Osteoblast (primary cell): ENCODE measurements at regions not wholly inside any gene's neighbourhood (a gene's known extent, or its start where the extent isn't known, plus 50 kb on each side); places are given as distances from the start of the nearest gene placed in this dataset.
A peak's percentile ranks its signal among the peaks of the same experiment; 100 is the strongest.

Source experiments
- DNase-seq: peaks from one replicate; pipeline ENCODE4 v3.0.0; 2011; ENCODE audit warnings: low spot score, mixed read lengths; ENCODE audit not compliant: insufficient read length; ENCODE audit errors: missing footprints
- H2AFZ ChIP-seq: 2 replicates; pipeline ENCODE4 v1.6.0; 2011; ENCODE audit warnings: mild to moderate bottlenecking, low read length
- H3K27ac ChIP-seq: 2 replicates; pipeline ENCODE4 v1.5.1; 2011; ENCODE audit warnings: mild to moderate bottlenecking, low read depth, low read length, moderate library complexity
- H3K27me3 ChIP-seq: 2 replicates; pipeline ENCODE4 v1.6.0; 2012; ENCODE audit warnings: mild to moderate bottlenecking, control low read depth, inconsistent platforms, low read length, moderate library complexity; ENCODE audit not compliant: insufficient read depth
- H3K36me3 ChIP-seq: 2 replicates; pipeline ENCODE4 v1.5.1; 2011; ENCODE audit warnings: mild to moderate bottlenecking, low read length, control low read depth, moderate library complexity; ENCODE audit not compliant: insufficient read depth
- H3K4me1 ChIP-seq: 2 replicates; pipeline ENCODE4 v1.5.1; 2011; ENCODE audit warnings: mild to moderate bottlenecking, low read length, control low read depth, moderate library complexity; ENCODE audit not compliant: insufficient read depth
- H3K4me2 ChIP-seq: 2 replicates; pipeline ENCODE4 v1.6.0; 2011; ENCODE audit warnings: mild to moderate bottlenecking, low read length; ENCODE audit not compliant: insufficient read depth
- H3K4me3 ChIP-seq: fragments of 200-600 bp; sonication (generic); 3 replicates; pipeline ENCODE4 v1.5.1; 2012; ENCODE audit warnings: mild to moderate bottlenecking, low read length, inconsistent platforms; ENCODE audit not compliant: insufficient read depth
- H3K79me2 ChIP-seq: 2 replicates; pipeline ENCODE4 v1.6.0; 2012; ENCODE audit warnings: mild to moderate bottlenecking, low read length, control low read depth, inconsistent platforms; ENCODE audit not compliant: insufficient read depth
- H3K9me3 ChIP-seq: 2 replicates; pipeline ENCODE4 v1.5.1; 2011; ENCODE audit warnings: low read depth, low read length, control low read depth
- H4K20me1 ChIP-seq: 2 replicates; pipeline ENCODE4 v1.6.0; 2012; ENCODE audit warnings: mild to moderate bottlenecking, low read length, control low read depth; ENCODE audit not compliant: insufficient read depth
- TF ChIP-seq, protein P1 (sequence below): IDR thresholded peaks from 2 replicates; pipeline ENCODE4 v1.5.1; 2011; ENCODE audit warnings: mild to moderate bottlenecking, low read depth, low read length, moderate library complexity; ENCODE audit errors: extremely low read depth

- no peaks in the 10 kb centered on the region for H3K9me3 ChIP-seq
- TF ChIP-seq, protein P1, sequence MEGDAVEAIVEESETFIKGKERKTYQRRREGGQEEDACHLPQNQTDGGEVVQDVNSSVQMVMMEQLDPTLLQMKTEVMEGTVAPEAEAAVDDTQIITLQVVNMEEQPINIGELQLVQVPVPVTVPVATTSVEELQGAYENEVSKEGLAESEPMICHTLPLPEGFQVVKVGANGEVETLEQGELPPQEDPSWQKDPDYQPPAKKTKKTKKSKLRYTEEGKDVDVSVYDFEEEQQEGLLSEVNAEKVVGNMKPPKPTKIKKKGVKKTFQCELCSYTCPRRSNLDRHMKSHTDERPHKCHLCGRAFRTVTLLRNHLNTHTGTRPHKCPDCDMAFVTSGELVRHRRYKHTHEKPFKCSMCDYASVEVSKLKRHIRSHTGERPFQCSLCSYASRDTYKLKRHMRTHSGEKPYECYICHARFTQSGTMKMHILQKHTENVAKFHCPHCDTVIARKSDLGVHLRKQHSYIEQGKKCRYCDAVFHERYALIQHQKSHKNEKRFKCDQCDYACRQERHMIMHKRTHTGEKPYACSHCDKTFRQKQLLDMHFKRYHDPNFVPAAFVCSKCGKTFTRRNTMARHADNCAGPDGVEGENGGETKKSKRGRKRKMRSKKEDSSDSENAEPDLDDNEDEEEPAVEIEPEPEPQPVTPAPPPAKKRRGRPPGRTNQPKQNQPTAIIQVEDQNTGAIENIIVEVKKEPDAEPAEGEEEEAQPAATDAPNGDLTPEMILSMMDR, result no peak
- no peak for DNase-seq
- no peaks in the 10 kb centered on the region for H4K20me1 ChIP-seq
- H3K4me1 ChIP-seq, result peaks cover 6% of the 10 kb centered on the region
- H3K79me2 ChIP-seq, result no peaks in the 10 kb centered on the region
- H2AFZ ChIP-seq, result no peak overlapping the region
- H3K36me3 ChIP-seq, result no peaks in the 10 kb centered on the region
- H3K4me2 ChIP-seq, result no peak overlapping the region
- H3K27me3 ChIP-seq, result no peaks in the 10 kb centered on the region
- no peak overlapping the region for H3K27ac ChIP-seq
- H3K4me3 ChIP-seq, result no peak overlapping the region
Measured at GRCh38 chr11:79940165-79940564, 499.3 kb upstream of the TENM4 start.

- no peak overlapping the region for H2AFZ ChIP-seq
- no peaks in the 10 kb centered on the region for H3K79me2 ChIP-seq
- H3K36me3 ChIP-seq, result no peaks in the 10 kb centered on the region
- peaks cover 6% of the 10 kb centered on the region for H3K4me1 ChIP-seq
- H3K4me3 ChIP-seq, result no peak overlapping the region
- no peak overlapping the region for H3K4me2 ChIP-seq
- H3K27me3 ChIP-seq, result no peaks in the 10 kb centered on the region
- DNase-seq, result no peak
- H3K27ac ChIP-seq, result no peak overlapping the region
- H3K9me3 ChIP-seq, result no peaks in the 10 kb centered on the region
- TF ChIP-seq, protein P1, result no peak
- H4K20me1 ChIP-seq, result no peaks in the 10 kb centered on the region
Measured at GRCh38 chr11:79939111-79939510, 498.3 kb upstream of the TENM4 start.

- TF ChIP-seq, protein P1, result no peak
- no peak for DNase-seq
- Histone ChIP-seq H3K4me1 (peaks cover 6% of the 10 kb centered on the region), H3K4me3 (no peak overlapping the region), H4K20me1 (no peaks in the 10 kb centered on the region), H3K79me2 (no peaks in the 10 kb centered on the region), H3K27me3 (no peaks in the 10 kb centered on the region), H3K9me3 (no peaks in the 10 kb centered on the region), H3K36me3 (no peaks in the 10 kb centered on the region), H2AFZ (peak overlapping the region; percentile 19), H3K27ac (no peak overlapping the region), H3K4me2 (no peak overlapping the region)
Measured at GRCh38 chr11:79937676-79938334, 497.0 kb upstream of the TENM4 start.

DNA sequence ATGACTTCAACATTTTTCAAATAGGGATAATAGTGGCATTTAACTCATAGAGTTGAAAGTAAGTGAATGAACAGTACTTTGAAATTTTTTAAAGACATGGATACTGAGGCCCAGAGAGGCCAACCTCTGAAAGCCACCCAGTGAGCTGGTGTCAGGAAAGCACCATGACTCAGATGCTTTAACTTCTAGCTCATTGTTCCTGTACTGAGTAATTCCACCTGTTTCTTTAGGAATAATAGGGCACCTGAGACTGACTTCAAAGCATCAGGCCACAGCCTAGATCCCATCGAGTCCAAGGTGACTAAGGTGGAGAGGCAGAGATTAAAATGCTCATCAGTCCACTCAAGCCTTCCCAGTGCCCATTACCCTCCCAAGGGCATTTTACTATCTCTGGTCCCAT lies 491.8 kb upstream of the TENM4 start:
- Histone ChIP-seq H3K36me3 (no peaks in the 10 kb centered on the region), H3K4me1 (no peaks in the 10 kb centered on the region), H2AFZ (no peak overlapping the region), H3K4me2 (no peak overlapping the region), H3K4me3 (no peak overlapping the region), H3K9me3 (no peaks in the 10 kb centered on the region), H4K20me1 (no peaks in the 10 kb centered on the region), H3K27me3 (no peaks in the 10 kb centered on the region), H3K79me2 (no peaks in the 10 kb centered on the region), H3K27ac (no peak overlapping the region)
- no peak for DNase-seq
- TF ChIP-seq, protein P1, result no peak
